OCI-M2 (cell line): ENCODE measurements at regions not wholly inside any gene's neighbourhood (a gene's known extent, or its start where the extent isn't known, plus 50 kb on each side); places are given as distances from the start of the nearest gene placed in this dataset.
"Not testable (repeated sequence)": the region's sequence is repeated elsewhere in the genome, so short reads cannot be mapped to it uniquely, and the experiment has no call there.

Source experiments
- DNase-seq: peaks from one replicate; lab custom pipeline; 2025; ENCODE audit not compliant: unreplicated experiment; lab: John Stamatoyannopoulos, UW

DNA sequence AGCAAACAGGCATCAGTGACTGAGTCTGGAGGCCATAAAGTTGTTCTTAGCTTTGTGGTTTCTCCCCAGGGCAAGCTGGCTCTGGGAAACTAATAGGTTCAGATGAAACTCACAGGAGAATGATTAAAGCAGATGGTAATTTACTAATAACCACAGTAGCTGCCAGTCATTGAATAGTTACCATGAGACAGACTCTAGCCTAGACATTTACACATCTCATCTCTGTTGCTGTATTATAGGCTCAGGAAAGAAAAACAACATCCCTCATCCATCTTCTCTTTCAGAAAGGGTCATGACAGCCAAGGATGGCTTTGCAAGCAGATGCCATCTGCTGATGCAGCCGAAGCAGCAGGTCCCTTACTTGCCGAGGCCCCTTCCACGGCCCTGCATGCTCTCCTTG lies 314.0 kb upstream of the ID2 start:
- DNase-seq = no peak

DNA sequence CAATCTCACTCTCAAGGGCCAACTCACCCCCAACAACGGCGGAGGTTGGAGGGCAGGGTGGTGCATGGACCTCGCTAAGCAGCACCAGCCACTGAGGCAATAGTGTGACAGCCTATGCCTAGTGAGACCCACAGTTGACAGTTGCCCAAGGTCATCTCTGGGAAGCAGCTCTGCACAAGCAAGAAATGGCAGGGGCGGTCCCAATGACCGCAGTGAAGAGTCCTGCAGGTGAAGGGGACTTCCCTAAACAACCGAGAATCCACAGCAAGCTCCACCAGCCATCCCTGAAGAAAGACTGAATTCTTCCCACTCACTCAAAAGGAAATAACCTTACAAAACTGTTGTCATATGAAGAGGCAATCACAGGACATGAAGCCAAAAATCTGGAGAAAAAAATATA lies 313.4 kb upstream of the ID2 start:
- no peak for DNase-seq

DNA sequence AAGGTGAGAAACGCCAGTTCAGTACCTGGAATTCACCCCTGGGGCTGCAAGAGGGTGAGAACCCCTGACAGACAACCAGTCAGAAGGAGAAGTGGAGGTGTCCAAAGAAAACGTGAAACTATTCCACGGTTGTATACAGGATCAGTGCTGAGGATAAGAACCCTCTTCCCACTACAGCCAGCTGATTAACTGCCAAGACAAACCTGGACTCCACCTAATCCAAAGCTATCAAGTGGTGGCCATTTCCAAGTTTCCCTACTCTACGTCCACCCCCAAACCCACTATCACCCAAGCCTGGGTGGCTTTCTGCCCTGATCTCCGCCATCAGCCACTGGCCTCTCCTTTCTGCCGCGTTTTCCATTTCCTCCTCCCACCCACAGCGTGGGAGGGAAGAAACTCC lies 312.3 kb upstream of the ID2 start:
- DNase-seq = no peak

DNA sequence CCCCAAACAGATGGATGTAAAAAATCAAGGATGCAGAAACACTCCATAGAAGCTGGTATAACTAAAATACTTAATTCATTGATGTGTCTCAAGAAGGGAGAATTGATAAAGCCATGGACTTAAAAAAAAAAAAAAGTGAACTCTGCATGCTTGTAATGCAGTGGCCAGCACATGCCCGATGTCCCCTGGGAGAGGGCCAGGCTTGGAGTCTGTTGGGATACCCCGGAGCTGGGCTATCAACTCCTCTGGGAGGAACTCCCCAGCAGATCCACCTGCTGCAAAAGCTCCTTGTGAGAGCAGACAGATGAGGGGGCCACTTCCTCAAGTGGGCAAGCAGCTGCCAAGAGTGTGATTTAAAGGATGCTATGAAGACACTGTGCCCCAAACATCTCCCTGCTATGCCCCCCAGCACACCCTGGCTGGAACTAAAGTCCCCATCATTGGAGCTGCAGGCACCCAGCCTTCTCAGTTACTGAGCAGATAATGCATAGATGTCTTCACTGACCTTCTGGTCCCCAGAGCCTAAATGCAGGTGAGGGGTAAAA lies 311.5 kb upstream of the ID2 start:
- DNase-seq = no peak

- DNase-seq = no peak
Measured at GRCh38 chr2:8371653-8372052, 310.2 kb upstream of the ID2 start.

DNA sequence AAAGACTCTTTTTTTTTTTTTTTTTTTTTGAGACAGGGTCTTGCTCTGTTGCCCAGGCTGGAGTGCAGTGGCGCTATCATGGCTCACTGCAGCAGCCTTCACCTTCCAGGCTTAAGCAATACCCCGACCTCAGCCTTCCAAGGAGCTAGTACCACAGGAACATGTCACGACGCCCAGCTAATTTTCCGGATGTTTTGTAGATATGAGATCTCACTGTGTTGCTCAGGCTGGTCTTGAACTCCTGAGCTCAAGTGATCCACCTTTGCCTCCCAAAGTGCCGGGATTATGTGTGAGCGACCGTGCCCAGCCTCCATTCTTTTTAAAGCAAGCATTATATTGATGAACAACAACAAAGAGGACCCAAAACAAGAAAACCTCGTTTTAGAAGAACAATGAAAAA lies 307.1 kb upstream of the ID2 start:
- no peak for DNase-seq

DNA sequence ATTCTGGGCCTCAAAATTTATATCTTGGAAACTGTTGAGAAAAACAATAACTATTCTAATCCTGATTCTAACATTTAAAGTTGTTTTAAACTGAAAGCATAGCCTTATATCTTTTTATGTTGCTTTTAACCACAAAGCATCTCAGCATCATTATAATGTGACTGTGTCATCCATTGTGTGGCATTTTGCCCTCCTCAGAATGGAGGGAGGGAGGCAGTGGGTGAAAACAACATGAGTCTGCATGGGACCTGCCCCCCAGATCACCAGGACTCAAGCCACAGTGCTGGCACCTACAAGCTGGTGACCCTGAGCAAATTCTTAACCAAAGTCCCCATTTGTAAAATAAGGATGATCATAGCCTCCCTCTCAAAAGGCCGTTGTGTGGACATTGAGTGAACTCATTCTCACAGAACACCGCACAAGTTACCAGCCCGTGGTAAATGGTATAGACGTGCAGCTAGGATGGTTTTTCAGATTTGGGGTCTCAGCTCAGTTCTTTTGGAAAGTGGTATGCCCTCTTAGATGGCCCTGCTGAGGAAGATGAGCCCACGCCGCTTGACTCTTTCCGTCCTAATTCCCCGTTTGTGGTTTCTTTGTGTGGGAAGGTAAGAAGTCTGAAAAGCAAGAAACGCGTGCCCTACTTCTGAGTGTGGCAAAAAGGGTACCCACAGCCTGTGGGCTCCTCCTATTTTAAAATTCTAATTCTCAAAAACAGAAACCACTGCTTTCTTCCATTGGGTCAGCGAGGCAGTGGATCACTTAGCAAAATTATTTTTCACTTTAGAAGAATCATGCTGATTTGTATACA lies 305.0 kb upstream of the ID2 start:
- no peak for DNase-seq

DNA sequence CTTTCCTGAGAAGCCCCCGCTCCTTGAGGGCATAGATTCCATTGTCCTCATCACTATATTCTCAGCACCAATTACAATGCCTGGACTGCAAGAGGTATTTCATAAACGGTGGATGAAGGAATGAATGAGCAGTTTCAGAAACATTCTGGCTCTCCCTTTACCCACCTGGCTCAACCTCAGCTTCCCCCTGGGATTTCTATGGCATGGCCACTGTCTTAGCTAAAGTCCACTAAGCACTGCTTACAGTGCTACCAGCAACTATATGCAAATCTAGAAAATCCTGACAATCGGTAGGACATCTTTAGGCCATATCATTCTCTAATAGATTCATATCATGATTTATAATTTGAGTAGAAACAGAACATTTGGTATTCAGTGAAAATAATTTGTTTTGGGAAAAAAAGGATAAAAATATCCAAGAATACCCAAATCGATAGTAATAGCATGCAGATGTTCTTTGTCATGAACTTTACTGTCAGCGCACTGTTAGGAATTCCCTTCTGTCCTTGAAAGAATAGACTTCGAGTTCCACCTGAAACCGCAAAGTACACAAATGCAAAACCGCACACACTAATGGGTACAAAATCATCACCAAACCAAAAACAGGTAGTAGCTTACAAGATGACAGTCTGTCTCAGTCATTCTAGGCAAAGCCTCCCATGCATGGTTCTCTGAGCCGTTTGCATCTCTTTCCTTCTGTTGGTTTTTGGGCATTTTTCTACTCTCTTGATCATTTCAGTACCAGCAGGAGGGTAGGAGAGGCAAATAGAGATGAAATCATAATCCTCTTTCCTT lies 303.6 kb upstream of the ID2 start:
- DNase-seq = no peak

DNA sequence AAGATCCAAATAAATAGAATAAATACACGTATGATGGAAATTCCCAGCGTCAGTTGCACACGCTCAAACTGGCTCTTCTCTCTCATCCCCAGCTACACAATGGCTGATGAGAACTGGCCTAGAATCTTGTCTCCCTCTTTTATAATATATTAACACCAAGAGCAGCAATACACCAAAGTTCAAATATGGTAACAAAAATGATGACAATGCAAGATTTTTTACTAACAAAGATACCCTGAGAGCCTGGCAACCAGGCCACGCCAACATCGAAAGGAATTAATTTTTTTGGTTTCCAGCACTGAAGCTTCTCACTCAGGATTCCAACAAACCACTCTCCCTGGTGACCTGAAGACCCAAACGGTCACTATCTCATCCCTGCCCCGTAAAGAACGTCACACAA lies 302.7 kb upstream of the ID2 start:
- no peak for DNase-seq

GRCh38 chr2:8379549-8379948 lies 302.3 kb upstream of the ID2 start:
- no peak for DNase-seq

DNA sequence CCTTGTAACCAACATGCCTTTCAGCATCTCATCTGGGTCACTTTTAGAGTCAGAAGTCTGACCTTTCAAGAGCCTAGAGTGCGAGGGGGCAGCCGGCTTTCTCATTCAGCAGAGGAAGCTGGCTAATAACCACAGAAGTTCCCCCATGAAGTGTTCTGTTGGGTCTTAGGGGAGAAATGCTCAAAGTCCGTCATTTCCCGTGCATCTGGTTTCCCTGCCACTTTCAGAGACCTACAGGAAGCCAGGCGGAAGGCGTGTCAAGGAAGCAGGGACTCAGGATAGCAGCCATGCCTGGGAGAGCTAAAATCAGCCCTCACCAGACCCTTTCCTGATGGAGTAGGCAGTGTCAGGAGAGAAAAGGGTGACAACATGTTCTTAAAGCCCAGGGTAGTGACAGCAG lies 301.8 kb upstream of the ID2 start:
- DNase-seq = no peak

- DNase-seq = no peak
Measured at GRCh38 chr2:8380566-8380965, 301.3 kb upstream of the ID2 start.

- DNase-seq = no peak
Measured at GRCh38 chr2:8382485-8382884, 299.4 kb upstream of the ID2 start.

GRCh38 chr2:8386748-8387147 lies 295.1 kb upstream of the ID2 start:
- DNase-seq = not testable (repeated sequence)

DNA sequence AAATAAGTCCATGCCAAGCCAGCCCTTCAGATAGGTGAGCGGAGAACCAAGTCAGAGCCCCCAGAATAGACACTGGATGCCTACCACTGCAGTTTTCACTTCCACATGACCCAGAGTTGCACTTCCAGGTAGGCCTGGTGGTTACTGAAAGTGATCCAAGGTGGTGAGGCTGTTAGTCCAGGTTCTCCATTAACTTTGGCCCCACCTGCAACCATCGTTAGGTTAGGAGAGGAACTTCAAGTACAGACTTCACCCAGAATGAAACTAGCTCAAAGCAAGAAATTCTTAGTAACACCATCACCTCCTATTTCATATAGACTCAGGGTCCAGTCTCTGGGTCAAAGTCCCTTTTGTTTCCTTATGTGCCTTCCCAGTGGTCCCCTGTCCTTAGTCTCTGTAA lies 293.1 kb upstream of the ID2 start:
- DNase-seq = no peak

DNA sequence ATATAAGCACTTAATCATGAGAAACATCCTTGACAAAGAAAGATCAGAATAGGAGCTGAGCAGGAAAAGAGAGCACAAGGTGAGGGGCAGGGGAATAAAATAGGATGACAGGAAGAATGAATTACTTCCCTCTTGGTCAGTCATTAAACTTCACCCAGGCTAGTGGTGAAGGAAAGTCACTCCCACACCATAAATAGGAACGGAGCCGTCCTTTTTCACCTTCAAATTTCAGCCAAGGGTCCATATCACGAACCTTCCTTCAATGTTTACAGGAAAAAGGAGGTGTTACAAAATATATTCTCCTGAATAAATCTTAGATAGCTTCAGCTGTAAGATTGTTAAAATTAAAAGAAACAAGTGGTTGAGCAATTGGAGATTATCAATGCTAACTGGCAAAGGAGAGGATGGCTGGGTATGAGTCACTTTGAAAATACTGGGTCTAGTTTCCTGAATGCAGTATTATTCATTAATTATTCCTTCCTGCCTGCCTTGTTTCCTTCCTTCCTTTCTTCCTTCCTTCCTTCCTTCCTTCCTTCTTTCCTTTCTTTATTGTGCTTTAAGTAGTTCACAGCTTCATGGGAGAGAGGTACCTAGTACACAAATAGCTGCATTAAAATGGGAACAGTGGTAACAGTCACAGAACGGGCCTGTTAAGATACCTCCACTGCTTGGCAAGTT lies 292.3 kb upstream of the ID2 start:
- no peak for DNase-seq

GRCh38 chr2:8391126-8391525 lies 290.7 kb upstream of the ID2 start:
- no peak for DNase-seq

- DNase-seq = no peak
Measured at GRCh38 chr2:8391584-8391983, 290.3 kb upstream of the ID2 start.

DNA sequence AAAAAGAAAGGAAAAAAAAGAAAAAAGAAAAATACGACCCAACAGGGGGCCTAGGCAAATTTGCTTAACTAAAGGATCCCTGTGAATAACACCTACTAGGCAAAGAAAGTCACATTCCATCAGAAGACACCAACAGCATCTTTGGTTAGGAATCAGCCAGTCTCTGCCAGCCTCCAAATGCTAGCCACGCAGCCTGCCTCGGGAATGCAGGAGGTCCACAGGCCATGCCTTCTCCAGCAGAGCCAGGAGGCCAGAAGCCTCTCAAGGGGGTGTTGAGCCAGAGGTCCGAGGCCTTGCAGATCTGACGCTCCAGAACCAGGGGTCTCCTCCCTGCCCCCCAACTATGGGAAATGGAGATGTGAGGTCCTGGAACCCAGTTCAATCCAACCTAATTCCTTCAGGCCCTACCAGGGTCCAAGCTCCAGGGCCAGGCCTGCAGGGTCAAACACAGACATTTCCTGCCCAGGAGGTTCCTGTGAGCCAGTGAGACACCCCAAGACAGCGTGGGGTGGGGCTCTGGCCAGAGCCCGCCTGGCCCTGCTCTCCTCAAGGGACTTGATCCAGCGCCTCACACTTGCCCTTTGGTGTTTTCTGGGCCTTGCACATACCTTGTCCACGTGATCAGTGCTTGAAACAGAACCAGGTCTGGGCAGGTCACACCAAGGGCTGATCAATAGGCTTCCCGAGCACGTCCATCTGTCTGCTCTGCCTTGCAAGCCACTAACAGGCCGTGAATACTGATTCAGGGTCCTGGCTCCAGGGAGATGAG lies 289.6 kb upstream of the ID2 start:
- DNase-seq = no peak

DNA sequence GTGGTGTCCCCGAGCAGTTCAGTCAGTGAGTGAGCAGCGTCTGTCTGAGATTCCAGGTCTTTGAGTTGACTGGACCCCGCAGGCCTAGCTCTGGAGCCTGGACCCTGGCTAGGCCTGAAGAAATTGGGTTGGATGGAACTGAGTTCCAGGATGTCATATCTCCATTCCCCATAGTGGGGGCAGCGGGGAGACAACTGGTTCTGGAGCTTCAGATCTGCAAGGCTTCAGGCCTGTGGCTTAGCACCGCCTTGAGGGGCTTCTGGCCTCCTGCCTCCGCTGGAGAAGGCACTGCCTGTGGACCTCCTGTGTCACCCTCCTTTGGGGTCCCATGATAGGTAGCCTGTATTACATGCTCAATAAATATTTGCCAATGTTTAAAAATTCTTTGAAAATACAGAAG lies 288.4 kb upstream of the ID2 start:
- no peak for DNase-seq

GRCh38 chr2:8394131-8394530 lies 287.7 kb upstream of the ID2 start:
- no peak for DNase-seq
